WI38 (cell line): ENCODE measurements at regions not wholly inside any gene's neighbourhood (a gene's known extent, or its start where the extent isn't known, plus 50 kb on each side); places are given as distances from the start of the nearest gene placed in this dataset.
"Not testable (repeated sequence)": the region's sequence is repeated elsewhere in the genome, so short reads cannot be mapped to it uniquely, and the experiment has no call there.

Experiments
- H3K4me3 ChIP-seq: 2 replicates; pipeline ENCODE4 v1.5.1; 2011; ENCODE audit warnings: low read depth, mild to moderate bottlenecking, control low read depth, low read length
- CTCF ChIP-seq: IDR thresholded peaks from 2 replicates; pipeline ENCODE4 v1.5.1; 2012; ENCODE audit warnings: low read depth, mild to moderate bottlenecking, control low read depth, low read length

GRCh38 chr5:2353211-2353610, 398.3 kb downstream of the IRX2 start:
- no peak for TF ChIP-seq CTCF
- H3K4me3 ChIP-seq, result no peak overlapping the region

- no peak for TF ChIP-seq CTCF
- no peak overlapping the region for H3K4me3 ChIP-seq
Observed at GRCh38 chr5:2352101-2352861, 399.2 kb downstream of the IRX2 start.

GRCh38 chr5:2349768-2350167, 401.7 kb downstream of the IRX2 start:
- not testable (repeated sequence) for H3K4me3 ChIP-seq

- no peak for TF ChIP-seq CTCF
- no peak overlapping the region for H3K4me3 ChIP-seq
Observed at GRCh38 chr5:2338686-2339085, 412.8 kb downstream of the IRX2 start.

DNA sequence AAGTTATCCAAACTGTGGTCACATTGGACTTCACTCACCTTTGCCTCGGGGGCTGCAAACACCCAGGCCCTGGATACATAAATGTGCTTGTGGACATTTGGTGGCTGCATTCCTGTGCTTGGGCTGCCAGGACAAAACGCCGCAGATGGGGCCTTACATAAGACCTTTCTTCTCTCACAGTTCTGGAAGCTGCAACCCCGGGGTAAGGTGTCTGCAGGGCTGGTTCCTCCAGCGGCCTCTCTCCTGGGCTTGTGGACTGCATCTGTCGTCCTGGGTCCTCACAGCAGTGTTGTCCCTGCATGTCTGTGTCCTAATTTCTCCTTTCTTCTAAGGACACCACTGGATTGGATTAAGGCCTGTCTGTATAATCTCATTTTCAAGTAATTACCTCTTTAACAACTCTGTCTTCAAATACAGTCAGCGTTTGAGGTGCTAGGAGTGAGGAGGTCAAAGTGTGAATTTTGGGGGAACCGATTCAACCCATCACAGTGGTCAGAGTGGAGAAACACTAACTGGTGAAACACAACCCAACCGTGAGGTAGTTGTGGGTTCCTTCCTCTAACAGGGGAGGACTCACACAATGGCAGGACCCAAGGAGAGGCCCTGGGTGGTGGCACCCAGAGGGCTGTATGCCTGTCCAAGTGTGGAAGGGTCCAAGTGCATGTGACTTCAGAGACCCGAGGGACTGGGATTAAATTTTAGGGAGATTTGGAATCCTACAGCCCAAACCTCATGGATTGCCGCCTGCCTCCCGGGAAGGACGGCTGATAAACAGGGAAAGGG, 415.6 kb downstream of the IRX2 start:
- TF ChIP-seq CTCF, result no peak
- H3K4me3 ChIP-seq, result no peak overlapping the region

DNA sequence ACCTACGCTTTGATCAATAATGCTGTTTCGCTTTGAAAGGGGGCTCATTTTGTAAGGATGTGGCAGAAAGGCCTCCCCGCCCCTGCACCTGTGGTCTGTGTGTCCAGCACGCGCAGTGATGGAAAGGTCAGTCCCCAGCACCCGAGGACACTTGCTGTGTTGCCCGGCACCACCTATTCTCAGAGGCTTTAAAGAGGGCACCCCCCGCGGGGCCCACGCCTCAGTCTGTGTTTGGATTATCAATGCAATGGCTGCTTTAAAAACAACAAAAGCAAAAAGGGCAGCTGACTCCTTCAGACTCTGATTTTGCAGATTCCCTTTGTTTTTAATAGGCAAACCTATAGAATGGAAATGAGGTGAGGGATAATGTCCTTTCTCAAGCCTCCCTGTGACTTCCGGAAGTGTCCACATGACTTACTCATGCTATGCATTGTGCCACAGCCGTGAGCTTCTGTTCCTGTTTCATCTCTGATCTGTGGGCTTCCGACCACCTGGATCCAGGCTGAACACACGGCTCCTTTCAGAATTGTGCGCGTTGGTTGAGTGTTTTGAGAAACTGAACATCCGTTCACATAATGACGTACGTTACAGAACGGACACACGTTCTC, 416.2 kb downstream of the IRX2 start:
- no peak overlapping the region for H3K4me3 ChIP-seq
- no peak for TF ChIP-seq CTCF

GRCh38 chr5:2334719-2335118, 416.8 kb downstream of the IRX2 start:
- H3K4me3 ChIP-seq, result no peak overlapping the region
- TF ChIP-seq CTCF, result no peak
